Natural killer cell (primary cell): ENCODE measurements at regions not wholly inside any gene's neighbourhood (a gene's known extent, or its start where the extent isn't known, plus 50 kb on each side); places are given as distances from the start of the nearest gene placed in this dataset.

Experiments used
- ATAC-seq, 3 donors: fragments of 150-1000 bp in 2 of 3; fragments of 200-7000 bp in 1 of 3; cut with Tn5 transposase; 1 replicate in 1 of 3; 2 replicates in 2 of 3; pipeline ENCODE4 v1.10.0; 2021; ENCODE audit warnings: mild to moderate bottlenecking in 2 of 3, moderate library complexity in 2 of 3
- DNase-seq, 2 donors: peaks; one replicate each; pipeline versions ENCODE4 v3.0.0 to v3.0.0-alpha.2; 2013 to 2021; ENCODE audit warnings: mixed read lengths in 1 of 2
- H3K27ac ChIP-seq: one replicate; pipeline ENCODE4 v1.5.1; 2013; ENCODE audit warnings: mild to moderate bottlenecking, low read length
- H3K27me3 ChIP-seq: one replicate; pipeline ENCODE4 v1.6.1; 2013; ENCODE audit warnings: low read length; ENCODE audit not compliant: control insufficient read depth, insufficient read depth
- H3K36me3 ChIP-seq: one replicate; pipeline ENCODE4 v1.6.1; 2013; ENCODE audit warnings: low read length; ENCODE audit not compliant: control insufficient read depth, insufficient read depth
- H3K4me1 ChIP-seq: one replicate; pipeline ENCODE4 v1.6.1; 2013; ENCODE audit warnings: low read length; ENCODE audit not compliant: control insufficient read depth, insufficient read depth
- H3K4me3 ChIP-seq: one replicate; pipeline ENCODE4 v1.5.1; 2013; ENCODE audit warnings: low read length
- H3K9me3 ChIP-seq: one replicate; pipeline ENCODE4 v1.6.1; 2013; ENCODE audit warnings: low read length; ENCODE audit not compliant: control insufficient read depth, insufficient read depth
- H3K27ac Mint-ChIP-seq, 2 donors: one replicate each; pipeline ENCODE4 v1.8.0; 2022; ENCODE audit warnings: mild to moderate bottlenecking in 2 of 2, mixed read lengths in 2 of 2, moderate library complexity in 1 of 2
- H3K27me3 Mint-ChIP-seq, 2 donors: one replicate each; pipeline ENCODE4 v1.8.0; 2022; ENCODE audit warnings: low read depth in 2 of 2, mixed read lengths in 2 of 2
- H3K36me3 Mint-ChIP-seq: one replicate; pipeline ENCODE4 v1.8.0; 2022; ENCODE audit warnings: mixed read lengths
- H3K4me1 Mint-ChIP-seq, 2 donors: one replicate each; pipeline ENCODE4 v1.8.0; 2022; ENCODE audit warnings: mixed read lengths in 2 of 2
- H3K4me3 Mint-ChIP-seq: one replicate; pipeline ENCODE4 v1.8.0; 2022; ENCODE audit warnings: mild to moderate bottlenecking, moderate library complexity, mixed read lengths
- H3K9me3 Mint-ChIP-seq, 2 donors: one replicate each; pipeline ENCODE4 v1.8.0; 2022; ENCODE audit warnings: mixed read lengths in 2 of 2
- CTCF ChIP-seq: fragments of 200-600 bp; IDR thresholded peaks from one replicate; pipeline ENCODE4 v1.8.0; 2022; ENCODE audit warnings: antibody characterized with exemption
- WGBS: methylation state at CpG from one replicate; pipeline ENCODE4 v1.1.7; 2013; ENCODE audit warnings: missing lambda C conversion rate; ENCODE audit not compliant: insufficient coverage; 5-methylcytosine and 5-hydroxymethylcytosine counted together
- intact Hi-C: fragments of 100-400 bp; cut with micrococcal nuclease; formaldehyde crosslinking; loops from one replicate; pipeline ENCODE4 v1.14.2; 2022

GRCh38 chr15:47620960-47621681 is 96.2 kb upstream of the SEMA6D start:
- Mint-ChIP-seq H3K4me1 (no peaks in the 10 kb centered on the region), H3K27me3 (peaks cover 0 to 5% of the 10 kb centered on the region in 2 donors), H3K4me3 (no peak overlapping the region), H3K27ac (no peak overlapping the region), H3K9me3 (no peaks in the 10 kb centered on the region), H3K36me3 (no peaks in the 10 kb centered on the region)
- Histone ChIP-seq H3K9me3 (no peaks in the 10 kb centered on the region), H3K27ac (no peak overlapping the region), H3K36me3 (no peaks in the 10 kb centered on the region), H3K4me3 (no peak overlapping the region), H3K27me3 (no peaks in the 10 kb centered on the region), H3K4me1 (no peaks in the 10 kb centered on the region)
- no peak for ATAC-seq
- TF ChIP-seq CTCF = no peak
- WGBS = 86% methylated on average over 7 of the region's 7 CpGs
- DNase-seq = no peak
- intact Hi-C loops = no loop called here

GRCh38 chr15:47622055-47622454 is 95.2 kb upstream of the SEMA6D start:
- no peaks in the 10 kb centered on the region for H3K4me1 Mint-ChIP-seq
- H3K9me3 Mint-ChIP-seq = no peaks in the 10 kb centered on the region
- no peak overlapping the region for H3K4me3 Mint-ChIP-seq
- WGBS = 54% methylated on average over 2 of the region's 2 CpGs
- H3K4me3 ChIP-seq = no peak overlapping the region
- no peak for TF ChIP-seq CTCF
- no peak for DNase-seq
- no peaks in the 10 kb centered on the region for H3K4me1 ChIP-seq
- no peak for ATAC-seq
- intact Hi-C loops = no loop called here
- no peaks in the 10 kb centered on the region for H3K36me3 Mint-ChIP-seq
- no peaks in the 10 kb centered on the region for H3K9me3 ChIP-seq
- no peaks in the 10 kb centered on the region for H3K36me3 ChIP-seq
- H3K27me3 Mint-ChIP-seq = peaks cover 0 to 5% of the 10 kb centered on the region in 2 donors
- H3K27me3 ChIP-seq = no peaks in the 10 kb centered on the region
- no peak overlapping the region for H3K27ac Mint-ChIP-seq
- H3K27ac ChIP-seq = no peak overlapping the region

- H3K4me3 ChIP-seq = no peak overlapping the region
- no peaks in the 10 kb centered on the region for H3K36me3 ChIP-seq
- no peaks in the 10 kb centered on the region for H3K9me3 ChIP-seq
- no peaks in the 10 kb centered on the region for H3K36me3 Mint-ChIP-seq
- H3K27me3 Mint-ChIP-seq = peaks cover 0 to 5% of the 10 kb centered on the region in 2 donors
- no peaks in the 10 kb centered on the region for H3K4me1 Mint-ChIP-seq
- H3K27me3 ChIP-seq = no peaks in the 10 kb centered on the region
- no peak overlapping the region for H3K4me3 Mint-ChIP-seq
- H3K9me3 Mint-ChIP-seq = no peaks in the 10 kb centered on the region
- H3K4me1 ChIP-seq = no peaks in the 10 kb centered on the region
- ATAC-seq (no peak), DNase-seq (no peak)
- intact Hi-C loops = no loop called here
- no peak overlapping the region for H3K27ac Mint-ChIP-seq
- H3K27ac ChIP-seq = no peak overlapping the region
- TF ChIP-seq CTCF = no peak
Observed at GRCh38 chr15:47624503-47624902, 92.8 kb upstream of the SEMA6D start.

- no peak overlapping the region for H3K27ac Mint-ChIP-seq
- H3K27ac ChIP-seq = no peak overlapping the region
- H3K36me3 ChIP-seq = no peaks in the 10 kb centered on the region
- H3K36me3 Mint-ChIP-seq = no peaks in the 10 kb centered on the region
- intact Hi-C loops = no loop called here
- ATAC-seq = no peak
- no peaks in the 10 kb centered on the region for H3K27me3 ChIP-seq
- H3K9me3 Mint-ChIP-seq = no peaks in the 10 kb centered on the region
- no peak for DNase-seq
- no peak overlapping the region for H3K4me3 ChIP-seq
- no peaks in the 10 kb centered on the region for H3K4me1 ChIP-seq
- H3K4me1 Mint-ChIP-seq = no peaks in the 10 kb centered on the region
- TF ChIP-seq CTCF = no peak
- peaks cover 0 to 7% of the 10 kb centered on the region in 2 donors for H3K27me3 Mint-ChIP-seq
- H3K9me3 ChIP-seq = peaks cover 7% of the 10 kb centered on the region
- WGBS = 88% methylated on average over 1 of the region's 1 CpG
- no peak overlapping the region for H3K4me3 Mint-ChIP-seq
Observed at GRCh38 chr15:47639042-47639441, 78.3 kb upstream of the SEMA6D start.
